HEK293T (cell line): ENCODE measurements at regions not wholly inside any gene's neighbourhood (a gene's known extent, or its start where the extent isn't known, plus 50 kb on each side); places are given as distances from the start of the nearest gene placed in this dataset.

Experiments used
- FOXA1 ChIP-seq: fragments of 450-650 bp; IDR thresholded peaks from 2 replicates; pipeline ENCODE4 v1.6.1; 2016; ENCODE audit warnings: mild to moderate bottlenecking
- SUZ12 ChIP-seq: fragments of 450-650 bp; IDR thresholded peaks from 2 replicates; pipeline ENCODE4 v1.6.1; 2016; ENCODE audit warnings: mild to moderate bottlenecking

GRCh38 chr5:2250365-2250950, 367.7 kb upstream of the IRX4 start:
- TF ChIP-seq FOXA1 (no peak), SUZ12 (no peak)
